ENCODE measurements at regions not wholly inside any gene's neighbourhood (a gene's known extent, or its start where the extent isn't known, plus 50 kb on each side); places are given as distances from the start of the nearest gene placed in this dataset.

DNA sequence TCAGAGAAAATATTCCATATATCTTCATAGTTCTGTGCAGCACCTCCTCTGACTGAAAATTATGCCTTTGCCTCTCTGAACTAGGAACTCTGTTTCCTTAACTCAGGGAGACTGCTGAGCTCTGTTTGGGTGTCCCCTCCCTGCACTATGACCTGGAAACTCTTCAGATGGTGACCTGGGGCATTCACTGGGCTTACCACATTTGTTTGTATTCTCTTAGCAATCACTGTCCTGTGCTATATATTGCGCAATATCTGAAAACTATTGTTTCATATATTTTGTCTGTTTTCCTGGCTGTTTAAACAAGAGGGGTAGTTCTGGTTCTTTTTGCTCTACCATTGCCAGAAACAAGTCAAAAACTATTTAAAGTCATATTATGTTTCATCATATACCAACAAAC, 181.8 kb upstream of the KIAA1217 start:
- no peak for TF ChIP-seq SIN3A (IDR thresholded peaks at IDR 0.05; ENCODE audit: borderline replicate concordance, insufficient read depth, low read depth, low read length)
- TF ChIP-seq, protein P1, sequence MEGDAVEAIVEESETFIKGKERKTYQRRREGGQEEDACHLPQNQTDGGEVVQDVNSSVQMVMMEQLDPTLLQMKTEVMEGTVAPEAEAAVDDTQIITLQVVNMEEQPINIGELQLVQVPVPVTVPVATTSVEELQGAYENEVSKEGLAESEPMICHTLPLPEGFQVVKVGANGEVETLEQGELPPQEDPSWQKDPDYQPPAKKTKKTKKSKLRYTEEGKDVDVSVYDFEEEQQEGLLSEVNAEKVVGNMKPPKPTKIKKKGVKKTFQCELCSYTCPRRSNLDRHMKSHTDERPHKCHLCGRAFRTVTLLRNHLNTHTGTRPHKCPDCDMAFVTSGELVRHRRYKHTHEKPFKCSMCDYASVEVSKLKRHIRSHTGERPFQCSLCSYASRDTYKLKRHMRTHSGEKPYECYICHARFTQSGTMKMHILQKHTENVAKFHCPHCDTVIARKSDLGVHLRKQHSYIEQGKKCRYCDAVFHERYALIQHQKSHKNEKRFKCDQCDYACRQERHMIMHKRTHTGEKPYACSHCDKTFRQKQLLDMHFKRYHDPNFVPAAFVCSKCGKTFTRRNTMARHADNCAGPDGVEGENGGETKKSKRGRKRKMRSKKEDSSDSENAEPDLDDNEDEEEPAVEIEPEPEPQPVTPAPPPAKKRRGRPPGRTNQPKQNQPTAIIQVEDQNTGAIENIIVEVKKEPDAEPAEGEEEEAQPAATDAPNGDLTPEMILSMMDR (IDR thresholded peaks at IDR 0.05): no peak
